ENCODE measurements at regions not wholly inside any gene's neighbourhood (a gene's known extent, or its start where the extent isn't known, plus 50 kb on each side); places are given as distances from the start of the nearest gene placed in this dataset.

DNA sequence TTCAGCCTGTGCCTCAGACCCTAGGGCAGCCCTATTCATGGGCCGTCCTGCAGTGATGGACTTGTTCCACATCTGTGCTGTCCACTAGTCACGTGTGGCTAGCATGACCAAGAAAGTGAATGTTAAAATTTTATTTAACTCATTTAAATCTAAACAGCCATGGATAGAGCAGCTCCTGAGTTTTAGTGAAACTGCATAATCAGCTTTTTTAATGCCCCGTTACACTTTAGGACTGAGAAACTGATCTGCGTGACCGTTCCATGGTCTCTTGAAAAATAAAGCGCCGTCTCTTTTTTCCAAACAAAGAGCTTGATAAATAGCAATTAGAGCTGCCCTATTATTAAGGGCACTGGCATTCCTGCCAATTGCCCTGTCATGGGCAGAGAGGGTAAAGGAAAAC, 76.5 kb upstream of the SNX19 start:
- Histone ChIP-seq H3K79me2 (ENCODE audit: insufficient read depth, low read length) (no peaks in the 10 kb centered on the region), H2AFZ (ENCODE audit: low read depth, low read length, poor library complexity, severe bottlenecking) (no peak overlapping the region), H3K4me1 (ENCODE audit: control insufficient read depth in 1 of 2, insufficient read depth in 2 of 2, low read length in 2 of 2) (no peaks in the 10 kb centered on the region), H3K4me3 (replicated peaks in 1 of 2; ENCODE audit: low read depth in 1 of 2, low read length in 2 of 2) (no peak overlapping the region), H3K27me3 (ENCODE audit: insufficient read depth, low read length) (no peaks in the 10 kb centered on the region), H3K36me3 (ENCODE audit: control insufficient read depth in 1 of 2, insufficient read depth in 2 of 2, low read length in 2 of 2) (no peaks in the 10 kb centered on the region), H3K9ac (ENCODE audit: low read length) (no peak overlapping the region), H3K9me3 (ENCODE audit: control insufficient read depth in 1 of 2, insufficient read depth in 1 of 2, low read depth in 1 of 2, low read length in 2 of 2) (no peaks in the 10 kb centered on the region), H3K9me2 (ENCODE audit: insufficient read depth) (no peaks in the 10 kb centered on the region), H3K4me2 (ENCODE audit: low read length) (no peak overlapping the region), H3K27ac (ENCODE audit: low read depth, low read length) (no peak overlapping the region), H4K20me1 (ENCODE audit: insufficient read depth) (no peaks in the 10 kb centered on the region)
- DNase-seq (ENCODE audit: low read depth, low spot score) (no peak), ATAC-seq (no peak)
- CTCF ChIA-PET: no interaction called here
- POLR2A ChIA-PET: no interaction called here
- intact Hi-C loops (cut with micrococcal nuclease): no loop called here
- TF ChIP-seq, protein P1, sequence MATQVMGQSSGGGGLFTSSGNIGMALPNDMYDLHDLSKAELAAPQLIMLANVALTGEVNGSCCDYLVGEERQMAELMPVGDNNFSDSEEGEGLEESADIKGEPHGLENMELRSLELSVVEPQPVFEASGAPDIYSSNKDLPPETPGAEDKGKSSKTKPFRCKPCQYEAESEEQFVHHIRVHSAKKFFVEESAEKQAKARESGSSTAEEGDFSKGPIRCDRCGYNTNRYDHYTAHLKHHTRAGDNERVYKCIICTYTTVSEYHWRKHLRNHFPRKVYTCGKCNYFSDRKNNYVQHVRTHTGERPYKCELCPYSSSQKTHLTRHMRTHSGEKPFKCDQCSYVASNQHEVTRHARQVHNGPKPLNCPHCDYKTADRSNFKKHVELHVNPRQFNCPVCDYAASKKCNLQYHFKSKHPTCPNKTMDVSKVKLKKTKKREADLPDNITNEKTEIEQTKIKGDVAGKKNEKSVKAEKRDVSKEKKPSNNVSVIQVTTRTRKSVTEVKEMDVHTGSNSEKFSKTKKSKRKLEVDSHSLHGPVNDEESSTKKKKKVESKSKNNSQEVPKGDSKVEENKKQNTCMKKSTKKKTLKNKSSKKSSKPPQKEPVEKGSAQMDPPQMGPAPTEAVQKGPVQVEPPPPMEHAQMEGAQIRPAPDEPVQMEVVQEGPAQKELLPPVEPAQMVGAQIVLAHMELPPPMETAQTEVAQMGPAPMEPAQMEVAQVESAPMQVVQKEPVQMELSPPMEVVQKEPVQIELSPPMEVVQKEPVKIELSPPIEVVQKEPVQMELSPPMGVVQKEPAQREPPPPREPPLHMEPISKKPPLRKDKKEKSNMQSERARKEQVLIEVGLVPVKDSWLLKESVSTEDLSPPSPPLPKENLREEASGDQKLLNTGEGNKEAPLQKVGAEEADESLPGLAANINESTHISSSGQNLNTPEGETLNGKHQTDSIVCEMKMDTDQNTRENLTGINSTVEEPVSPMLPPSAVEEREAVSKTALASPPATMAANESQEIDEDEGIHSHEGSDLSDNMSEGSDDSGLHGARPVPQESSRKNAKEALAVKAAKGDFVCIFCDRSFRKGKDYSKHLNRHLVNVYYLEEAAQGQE (IDR thresholded peaks at IDR 0.05; ENCODE audit: low read depth): no peak
- no peak for TF ChIP-seq FOSL1 (IDR thresholded peaks at IDR 0.05; ENCODE audit: low read depth)
- TF ChIP-seq EZH2phosphoT487 (IDR thresholded peaks at IDR 0.05; ENCODE audit: borderline replicate concordance): no peak
- no peak for TF ChIP-seq EZH2 (IDR thresholded peaks at IDR 0.05)
- TF ChIP-seq TCF7L2 (IDR thresholded peaks at IDR 0.05; ENCODE audit: borderline replicate concordance, extremely low read depth, insufficient read depth, insufficient read length): no peak
- no peak for TF ChIP-seq JUND (IDR thresholded peaks at IDR 0.05)
- no peak for TF ChIP-seq EGR1 (IDR thresholded peaks at IDR 0.05; ENCODE audit: low read depth)
- TF ChIP-seq MAX (IDR thresholded peaks at IDR 0.05): no peak
- no peak for TF ChIP-seq SRF (IDR thresholded peaks at IDR 0.05; ENCODE audit: low read depth)
- no peak for TF ChIP-seq ZNF274 (IDR thresholded peaks at IDR 0.05; ENCODE audit: low read depth, low read length)
- TF ChIP-seq CBX3 (IDR thresholded peaks at IDR 0.05; ENCODE audit: low read depth): no peak
- no peak for TF ChIP-seq YY1 (IDR thresholded peaks at IDR 0.05; ENCODE audit: extremely low read depth, insufficient replicate concordance, low read depth, low read length)
- TF ChIP-seq CEBPB (IDR thresholded peaks at IDR 0.05; ENCODE audit: low read depth): no peak
- TF ChIP-seq ELF1 (IDR thresholded peaks at IDR 0.05; ENCODE audit: borderline replicate concordance, low read depth): no peak
- no peak for TF ChIP-seq SIN3A (IDR thresholded peaks at IDR 0.05; ENCODE audit: low read depth)
- TF ChIP-seq SP1 (IDR thresholded peaks at IDR 0.05; ENCODE audit: low read depth): no peak
- TF ChIP-seq CTCF (IDR thresholded peaks at IDR 0.05 in 2 of 3, conservative IDR thresholded peaks at IDR 0.05 in 1 of 3; ENCODE audit: borderline replicate concordance in 1 of 3, insufficient read depth in 1 of 3, low read depth in 2 of 3, low read length in 2 of 3): no peak
- no peak for TF ChIP-seq RAD21 (IDR thresholded peaks at IDR 0.05; ENCODE audit: low read depth)
- TF ChIP-seq, protein P2, sequence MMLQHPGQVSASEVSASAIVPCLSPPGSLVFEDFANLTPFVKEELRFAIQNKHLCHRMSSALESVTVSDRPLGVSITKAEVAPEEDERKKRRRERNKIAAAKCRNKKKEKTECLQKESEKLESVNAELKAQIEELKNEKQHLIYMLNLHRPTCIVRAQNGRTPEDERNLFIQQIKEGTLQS (IDR thresholded peaks at IDR 0.05): no peak
- TF ChIP-seq, protein P3, sequence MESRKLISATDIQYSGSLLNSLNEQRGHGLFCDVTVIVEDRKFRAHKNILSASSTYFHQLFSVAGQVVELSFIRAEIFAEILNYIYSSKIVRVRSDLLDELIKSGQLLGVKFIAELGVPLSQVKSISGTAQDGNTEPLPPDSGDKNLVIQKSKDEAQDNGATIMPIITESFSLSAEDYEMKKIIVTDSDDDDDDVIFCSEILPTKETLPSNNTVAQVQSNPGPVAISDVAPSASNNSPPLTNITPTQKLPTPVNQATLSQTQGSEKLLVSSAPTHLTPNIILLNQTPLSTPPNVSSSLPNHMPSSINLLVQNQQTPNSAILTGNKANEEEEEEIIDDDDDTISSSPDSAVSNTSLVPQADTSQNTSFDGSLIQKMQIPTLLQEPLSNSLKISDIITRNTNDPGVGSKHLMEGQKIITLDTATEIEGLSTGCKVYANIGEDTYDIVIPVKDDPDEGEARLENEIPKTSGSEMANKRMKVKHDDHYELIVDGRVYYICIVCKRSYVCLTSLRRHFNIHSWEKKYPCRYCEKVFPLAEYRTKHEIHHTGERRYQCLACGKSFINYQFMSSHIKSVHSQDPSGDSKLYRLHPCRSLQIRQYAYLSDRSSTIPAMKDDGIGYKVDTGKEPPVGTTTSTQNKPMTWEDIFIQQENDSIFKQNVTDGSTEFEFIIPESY (IDR thresholded peaks at IDR 0.05; ENCODE audit: extremely low read depth, insufficient replicate concordance, low read length): no peak
- BruUV-seq (replicated peaks): no TSS peak
- RAD21 ChIA-PET (ENCODE audit: low non-redundant PET in 1 of 2, low total read pairs in 2 of 2, uncharacterized antibody in 2 of 2, unreplicated experiment in 2 of 2): no interaction called here
